GM23338 (cell line): ENCODE measurements at regions not wholly inside any gene's neighbourhood (a gene's known extent, or its start where the extent isn't known, plus 50 kb on each side); places are given as distances from the start of the nearest gene placed in this dataset.

Source experiments
- ATAC-seq: fragments of 200-7000 bp; cut with Tn5 transposase; 3 replicates; pipeline ENCODE4 v1.9.1; 2020
- DNase-seq: peaks from one replicate; pipeline ENCODE4 v3.0.0-alpha.2; 2015; ENCODE audit warnings: low spot score
- H2AFZ ChIP-seq: fragments of 200-600 bp; sonication (generic); 2 replicates; pipeline ENCODE4 v1.8.0; 2016; ENCODE audit warnings: antibody characterized with exemption, mild to moderate bottlenecking, moderate library complexity
- H3F3A ChIP-seq: fragments of 200-600 bp; sonication (generic); replicated peaks from 2 replicates; pipeline ENCODE4 v1.8.0; 2017; ENCODE audit warnings: antibody characterized with exemption, mixed run types, low read depth
- H3K27ac ChIP-seq: fragments of 200-600 bp; sonication (generic); 2 replicates; pipeline ENCODE4 v1.6.1; 2016; ENCODE audit warnings: low read depth
- H3K27me3 ChIP-seq: fragments of 200-600 bp; sonication (generic); 2 replicates; pipeline ENCODE4 v1.8.0; 2016; ENCODE audit warnings: mild to moderate bottlenecking, mixed run types, moderate library complexity; ENCODE audit not compliant: insufficient read depth
- H3K36me3 ChIP-seq: fragments of 200-600 bp; sonication (generic); 2 replicates; pipeline ENCODE4 v1.8.0; 2016; ENCODE audit warnings: mild to moderate bottlenecking; ENCODE audit not compliant: insufficient read depth
- H3K4me1 ChIP-seq: fragments of 200-600 bp; sonication (generic); 2 replicates; pipeline ENCODE4 v1.8.0; 2016; ENCODE audit warnings: mild to moderate bottlenecking, moderate library complexity; ENCODE audit not compliant: insufficient read depth
- H3K4me2 ChIP-seq: fragments of 200-600 bp; sonication (generic); 2 replicates; pipeline ENCODE4 v1.7.1; 2017; ENCODE audit warnings: mixed run types
- H3K4me3 ChIP-seq: fragments of 200-600 bp; sonication (generic); 2 replicates; pipeline ENCODE4 v1.6.1; 2016; ENCODE audit warnings: mixed run types
- H3K79me2 ChIP-seq: fragments of 200-600 bp; sonication (generic); replicated peaks from 2 replicates; pipeline ENCODE4 v1.8.0; 2017; ENCODE audit warnings: mild to moderate bottlenecking; ENCODE audit not compliant: insufficient read depth
- H3K9me2 ChIP-seq: fragments of 200-600 bp; sonication (generic); 2 replicates; pipeline ENCODE4 v1.8.0; 2017; ENCODE audit not compliant: insufficient read depth
- H4K20me1 ChIP-seq: fragments of 200-600 bp; sonication (generic); replicated peaks from 2 replicates; pipeline ENCODE4 v1.8.0; 2017; ENCODE audit warnings: mild to moderate bottlenecking; ENCODE audit not compliant: insufficient read depth
- H3K27ac Mint-ChIP-seq: 2 replicates; pipeline ENCODE4 v1.8.0; 2020; ENCODE audit warnings: inconsistent platforms, mild to moderate bottlenecking, moderate library complexity, mixed read lengths
- H3K27me3 Mint-ChIP-seq: 3 replicates; pipeline ENCODE4 v1.8.0; 2022; ENCODE audit warnings: low read depth, mild to moderate bottlenecking, moderate library complexity, mixed read lengths, inconsistent platforms; ENCODE audit not compliant: insufficient read depth, poor library complexity
- H3K36me3 Mint-ChIP-seq: 3 replicates; pipeline ENCODE4 v1.8.0; 2021; ENCODE audit warnings: low read depth, mild to moderate bottlenecking, inconsistent platforms, moderate library complexity, mixed read lengths
- H3K4me1 Mint-ChIP-seq: 3 replicates; pipeline ENCODE4 v1.8.0; 2020; ENCODE audit warnings: mild to moderate bottlenecking, inconsistent platforms, mixed read lengths
- H3K4me3 Mint-ChIP-seq: 3 replicates; pipeline ENCODE4 v1.8.0; 2021; ENCODE audit warnings: moderate library complexity, mild to moderate bottlenecking, inconsistent platforms, mixed read lengths
- H3K9me3 Mint-ChIP-seq: 3 replicates; pipeline ENCODE4 v1.8.0; 2020; ENCODE audit warnings: moderate library complexity, mild to moderate bottlenecking, inconsistent platforms, mixed read lengths
- CREB1 ChIP-seq: fragments of 250-450 bp; sonication (Bioruptor Pico); IDR thresholded peaks from 2 replicates; pipeline ENCODE4 v1.5.0; 2020; ENCODE audit warnings: low read depth, mild to moderate bottlenecking, moderate library complexity
- CTCF ChIP-seq, 2 experiments: fragments of 200-600 bp in 1 of 2; sonication (generic) in 1 of 2; conservative IDR thresholded peaks; 2 replicates each; pipeline versions ENCODE4 v1.5.1 to v1.6.1; 2016 to 2017; ENCODE audit warnings: antibody characterized with exemption in 2 of 2, low read depth in 2 of 2, mild to moderate bottlenecking in 2 of 2, moderate library complexity in 1 of 2
- ETS1 ChIP-seq: IDR thresholded peaks from 2 replicates; pipeline ENCODE4 v1.6.1; 2016; ENCODE audit warnings: antibody characterized with exemption
- EZH2 ChIP-seq: fragments of 200-600 bp; sonication (generic); IDR thresholded peaks from one replicate; pipeline ENCODE4 v1.8.0; 2017; ENCODE audit warnings: antibody characterized with exemption, mild to moderate bottlenecking, low read depth; ENCODE audit not compliant: unreplicated experiment
- EZH2phosphoT487 ChIP-seq: fragments of 200-600 bp; sonication (generic); IDR thresholded peaks from one replicate; pipeline ENCODE4 v1.8.1; 2018; ENCODE audit warnings: antibody characterized with exemption; ENCODE audit not compliant: unreplicated experiment
- JUNB ChIP-seq: IDR thresholded peaks from one replicate; pipeline ENCODE4 v1.6.1; 2016; ENCODE audit warnings: antibody characterized with exemption; ENCODE audit not compliant: unreplicated experiment
- NANOG ChIP-seq: IDR thresholded peaks from 2 replicates; pipeline ENCODE4 v1.6.1; 2016; ENCODE audit warnings: antibody characterized with exemption, borderline replicate concordance
- POLR2AphosphoS5 ChIP-seq: IDR thresholded peaks from 2 replicates; pipeline ENCODE4 v1.6.1; 2016; ENCODE audit warnings: antibody characterized with exemption, low read depth
- REST ChIP-seq: IDR thresholded peaks from one replicate; pipeline ENCODE4 v1.6.1; 2018; ENCODE audit warnings: antibody characterized with exemption; ENCODE audit not compliant: unreplicated experiment
- STAT1 ChIP-seq: IDR thresholded peaks from one replicate; pipeline ENCODE4 v1.6.1; 2016; ENCODE audit warnings: antibody characterized with exemption; ENCODE audit not compliant: unreplicated experiment
- ZNF114 ChIP-seq: fragments of 250-450 bp; sonication (Bioruptor Pico); IDR thresholded peaks from 2 replicates; pipeline ENCODE4 v1.5.0; 2020; ENCODE audit warnings: mild to moderate bottlenecking, moderate library complexity
- ZNF331 ChIP-seq: fragments of 250-450 bp; sonication (Bioruptor Pico); IDR thresholded peaks from 2 replicates; pipeline ENCODE4 v1.5.0; 2020; ENCODE audit warnings: low read depth, mild to moderate bottlenecking, moderate library complexity
- ZNF462 ChIP-seq: fragments of 250-450 bp; sonication (Bioruptor Pico); IDR thresholded peaks from 2 replicates; pipeline ENCODE4 v1.5.0; 2020; ENCODE audit warnings: mild to moderate bottlenecking, moderate library complexity

- TF ChIP-seq CTCF (conservative IDR thresholded peaks at IDR 0.05; ENCODE audit: low read depth in 2 of 2) (no peak), JUNB (no peak), POLR2AphosphoS5 (no peak), EZH2 (no peak), CREB1 (CRISPR knock-in tag) (no peak), ZNF331 (no peak), STAT1 (no peak), ZNF462 (CRISPR knock-in tag) (no peak), NANOG (no peak), ETS1 (no peak), EZH2phosphoT487 (no peak), REST (no peak), ZNF114 (CRISPR knock-in tag) (no peak)
- DNase-seq: no peak
- peaks cover 10% of the 10 kb centered on the region for H3K27me3 Mint-ChIP-seq
- H3K4me2 ChIP-seq: no peak overlapping the region
- H3K4me3 ChIP-seq: no peak overlapping the region
- H3K79me2 ChIP-seq: no peaks in the 10 kb centered on the region
- no peak overlapping the region for H3K27ac ChIP-seq
- H4K20me1 ChIP-seq: no peaks in the 10 kb centered on the region
- no peaks in the 10 kb centered on the region for H3K9me2 ChIP-seq
- peak overlapping the region; percentile 63; the same call in 1 of the 2 replicates for H2AFZ ChIP-seq
- no peak overlapping the region for H3K27ac Mint-ChIP-seq
- peaks cover 33% of the 10 kb centered on the region for H3K4me1 Mint-ChIP-seq
- H3K27me3 ChIP-seq: no peaks in the 10 kb centered on the region
- no peak overlapping the region for H3K4me3 Mint-ChIP-seq
- H3K36me3 ChIP-seq: no peaks in the 10 kb centered on the region
- no peaks in the 10 kb centered on the region for H3K9me3 Mint-ChIP-seq
- peaks cover 21% of the 10 kb centered on the region for H3K4me1 ChIP-seq
- peak; percentile 17; the same call in 2 of the 3 replicates for ATAC-seq
- no peaks in the 10 kb centered on the region for H3K36me3 Mint-ChIP-seq
- H3F3A ChIP-seq: no peaks in the 10 kb centered on the region
Observed at GRCh38 chr15:29885183-29885582, 62.9 kb upstream of the TJP1 start.
